ENCODE measurements at regions not wholly inside any gene's neighbourhood (a gene's known extent, or its start where the extent isn't known, plus 50 kb on each side); places are given as distances from the start of the nearest gene placed in this dataset.

- TF ChIP-seq ISL1 (CRISPR knock-in tag; IDR thresholded peaks at IDR 0.05), result no peak
- no peak for TF ChIP-seq PATZ1 (CRISPR knock-in tag; IDR thresholded peaks at IDR 0.05; ENCODE audit: borderline replicate concordance)
- TF ChIP-seq TOX (CRISPR knock-in tag; IDR thresholded peaks at IDR 0.05; ENCODE audit: borderline replicate concordance), result no peak
- TF ChIP-seq CSDC2 (CRISPR knock-in tag; IDR thresholded peaks at IDR 0.05), result no peak
- no peak for ATAC-seq
These were observed 390.8 kb upstream of the MON1B start for GRCh38 chr16:76800196-76800595.

- TF ChIP-seq POU6F1 (CRISPR knock-in tag; IDR thresholded peaks at IDR 0.05; ENCODE audit: borderline replicate concordance, low read depth), result no peak
- TF ChIP-seq ZC3H10 (CRISPR knock-in tag; IDR thresholded peaks at IDR 0.05), result no peak
- ATAC-seq, result no peak
These were observed 389.6 kb upstream of the MON1B start for GRCh38 chr16:76801357-76801756.

GRCh38 chr16:76816475-76816874, 374.5 kb upstream of the MON1B start:
- TF ChIP-seq GLIS3 (CRISPR knock-in tag; IDR thresholded peaks at IDR 0.05) (no peak), PATZ1 (CRISPR knock-in tag; IDR thresholded peaks at IDR 0.05; ENCODE audit: borderline replicate concordance) (no peak), ZNF8 (CRISPR knock-in tag; IDR thresholded peaks at IDR 0.05) (no peak), CREB5 (CRISPR knock-in tag; IDR thresholded peaks at IDR 0.05; ENCODE audit: low read depth) (no peak), ISL1 (CRISPR knock-in tag; IDR thresholded peaks at IDR 0.05) (no peak), CSRNP3 (CRISPR knock-in tag; IDR thresholded peaks at IDR 0.05) (no peak), CSDC2 (CRISPR knock-in tag; IDR thresholded peaks at IDR 0.05) (no peak), OSR1 (CRISPR knock-in tag; IDR thresholded peaks at IDR 0.05) (no peak), SNAI2 (CRISPR knock-in tag; IDR thresholded peaks at IDR 0.05) (no peak), BACH2 (CRISPR knock-in tag; IDR thresholded peaks at IDR 0.05; ENCODE audit: borderline replicate concordance) (no peak), ZNF565 (CRISPR knock-in tag; conservative IDR thresholded peaks at IDR 0.05; ENCODE audit: low read depth) (no peak), ZC3H10 (CRISPR knock-in tag; IDR thresholded peaks at IDR 0.05) (no peak), PPARA (CRISPR knock-in tag; IDR thresholded peaks at IDR 0.05; ENCODE audit: borderline replicate concordance) (no peak), ZNF70 (CRISPR knock-in tag; IDR thresholded peaks at IDR 0.05) (no peak), ZFP3 (CRISPR knock-in tag; IDR thresholded peaks at IDR 0.05) (no peak), POU6F1 (CRISPR knock-in tag; IDR thresholded peaks at IDR 0.05; ENCODE audit: borderline replicate concordance, low read depth) (no peak), ARNTL (CRISPR knock-in tag; IDR thresholded peaks at IDR 0.05; ENCODE audit: borderline replicate concordance, low read depth) (no peak), TCF4 (CRISPR knock-in tag; IDR thresholded peaks at IDR 0.05; ENCODE audit: borderline replicate concordance) (no peak), RARB (CRISPR knock-in tag; IDR thresholded peaks at IDR 0.05) (no peak)
- no peak for ATAC-seq

Measured in SK-N-SH treated with all-trans-retinoic acid at 6 μM for 48 hours (cell line).